HEK293 (cell line): ENCODE measurements at regions not wholly inside any gene's neighbourhood (a gene's known extent, or its start where the extent isn't known, plus 50 kb on each side); places are given as distances from the start of the nearest gene placed in this dataset.

ENCODE experiments used
- GLI4 ChIP-seq: fragments of 450-650 bp; formaldehyde crosslinking; IDR thresholded peaks from 2 replicates; pipeline ENCODE4 v1.5.1; 2016; ENCODE audit warnings: missing biosample characterization, missing genetic modification characterization
- SP2 ChIP-seq: fragments of 450-650 bp; formaldehyde crosslinking; IDR thresholded peaks from 2 replicates; pipeline ENCODE4 v1.5.1; 2016; ENCODE audit warnings: missing biosample characterization, missing genetic modification characterization
- TRIM28 ChIP-seq: IDR thresholded peaks from 2 replicates; pipeline ENCODE4 v1.6.1; 2011; ENCODE audit warnings: low read length, control low read depth, borderline replicate concordance
- ZNF274 ChIP-seq, 2 experiments: fragments of 200-500 bp in 1 of 2; fragments of 450-650 bp in 1 of 2; sonication (Bioruptor generic) in 1 of 2; formaldehyde crosslinking in 1 of 2; IDR thresholded peaks; 2 replicates each; pipeline versions ENCODE4 v1.5.1 to v1.6.1; 2014 to 2016; ENCODE audit warnings: borderline replicate concordance in 1 of 2, inconsistent platforms in 1 of 2, low read length in 1 of 2, missing biosample characterization in 1 of 2, missing genetic modification characterization in 1 of 2
- ZNF335 ChIP-seq: fragments of 450-650 bp; formaldehyde crosslinking; conservative IDR thresholded peaks from 2 replicates; pipeline ENCODE4 v1.5.1; 2016; ENCODE audit warnings: missing biosample characterization, missing genetic modification characterization
- ZNF473 ChIP-seq: fragments of 450-650 bp; formaldehyde crosslinking; IDR thresholded peaks from 2 replicates; pipeline ENCODE4 v1.5.1; 2017; ENCODE audit warnings: missing biosample characterization, missing genetic modification characterization
- ZNF514 ChIP-seq: fragments of 450-650 bp; formaldehyde crosslinking; IDR thresholded peaks from 2 replicates; pipeline ENCODE4 v1.5.1; 2016; ENCODE audit warnings: missing biosample characterization, missing genetic modification characterization
- TF ChIP-seq, protein P1 (sequence below): fragments of 450-650 bp; formaldehyde crosslinking; IDR thresholded peaks from 2 replicates; pipeline ENCODE4 v1.5.1; 2016; ENCODE audit warnings: missing biosample characterization, missing genetic modification characterization
- TF ChIP-seq, protein P2 (sequence below): fragments of 450-650 bp; formaldehyde crosslinking; IDR thresholded peaks from 2 replicates; pipeline ENCODE4 v1.5.1; 2016; ENCODE audit warnings: missing biosample characterization, missing genetic modification characterization, borderline replicate concordance
- TF ChIP-seq, protein P3 (sequence below): fragments of 450-650 bp; formaldehyde crosslinking; IDR thresholded peaks from 2 replicates; pipeline ENCODE4 v1.5.1; 2017; ENCODE audit warnings: missing biosample characterization, missing genetic modification characterization
- TF ChIP-seq, protein P4 (sequence below): fragments of 450-650 bp; IDR thresholded peaks from 2 replicates; pipeline ENCODE4 v1.5.1; 2018; ENCODE audit warnings: missing biosample characterization, missing genetic modification characterization
- TF ChIP-seq, protein P5 (sequence below): fragments of 450-650 bp; formaldehyde crosslinking; IDR thresholded peaks from 2 replicates; pipeline ENCODE4 v1.5.1; 2016; ENCODE audit warnings: missing biosample characterization, missing genetic modification characterization

DNA sequence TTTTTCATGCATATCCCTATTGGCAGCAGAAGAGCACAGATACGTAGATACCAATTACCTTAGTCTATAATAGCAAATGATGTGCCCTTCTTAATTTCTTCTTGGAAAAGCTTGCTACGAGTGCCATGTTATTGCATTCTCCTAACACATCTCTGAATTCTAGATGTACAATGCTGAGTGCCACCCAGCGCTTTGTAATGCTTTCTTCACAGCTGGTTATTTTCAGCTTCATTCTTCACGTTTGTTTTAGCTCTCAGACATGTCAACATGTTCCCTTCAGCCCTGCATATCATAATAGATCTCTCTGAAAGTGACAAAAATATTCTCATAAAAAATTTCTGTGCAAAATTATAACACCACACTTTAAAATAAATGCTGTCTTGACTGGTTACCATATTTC lies 981.2 kb downstream of the TTLL7 start:
- no peak for TF ChIP-seq GLI4 (tag by site-specific recombination)
- TF ChIP-seq, protein P1, sequence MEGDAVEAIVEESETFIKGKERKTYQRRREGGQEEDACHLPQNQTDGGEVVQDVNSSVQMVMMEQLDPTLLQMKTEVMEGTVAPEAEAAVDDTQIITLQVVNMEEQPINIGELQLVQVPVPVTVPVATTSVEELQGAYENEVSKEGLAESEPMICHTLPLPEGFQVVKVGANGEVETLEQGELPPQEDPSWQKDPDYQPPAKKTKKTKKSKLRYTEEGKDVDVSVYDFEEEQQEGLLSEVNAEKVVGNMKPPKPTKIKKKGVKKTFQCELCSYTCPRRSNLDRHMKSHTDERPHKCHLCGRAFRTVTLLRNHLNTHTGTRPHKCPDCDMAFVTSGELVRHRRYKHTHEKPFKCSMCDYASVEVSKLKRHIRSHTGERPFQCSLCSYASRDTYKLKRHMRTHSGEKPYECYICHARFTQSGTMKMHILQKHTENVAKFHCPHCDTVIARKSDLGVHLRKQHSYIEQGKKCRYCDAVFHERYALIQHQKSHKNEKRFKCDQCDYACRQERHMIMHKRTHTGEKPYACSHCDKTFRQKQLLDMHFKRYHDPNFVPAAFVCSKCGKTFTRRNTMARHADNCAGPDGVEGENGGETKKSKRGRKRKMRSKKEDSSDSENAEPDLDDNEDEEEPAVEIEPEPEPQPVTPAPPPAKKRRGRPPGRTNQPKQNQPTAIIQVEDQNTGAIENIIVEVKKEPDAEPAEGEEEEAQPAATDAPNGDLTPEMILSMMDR (tag by site-specific recombination), result no peak
- TF ChIP-seq ZNF274 (IDR thresholded peaks at IDR 0.05; ENCODE audit: low read length), result no peak
- TF ChIP-seq ZNF274 (tag by site-specific recombination; IDR thresholded peaks at IDR 0.05; ENCODE audit: borderline replicate concordance), result no peak
- TF ChIP-seq, protein P2, sequence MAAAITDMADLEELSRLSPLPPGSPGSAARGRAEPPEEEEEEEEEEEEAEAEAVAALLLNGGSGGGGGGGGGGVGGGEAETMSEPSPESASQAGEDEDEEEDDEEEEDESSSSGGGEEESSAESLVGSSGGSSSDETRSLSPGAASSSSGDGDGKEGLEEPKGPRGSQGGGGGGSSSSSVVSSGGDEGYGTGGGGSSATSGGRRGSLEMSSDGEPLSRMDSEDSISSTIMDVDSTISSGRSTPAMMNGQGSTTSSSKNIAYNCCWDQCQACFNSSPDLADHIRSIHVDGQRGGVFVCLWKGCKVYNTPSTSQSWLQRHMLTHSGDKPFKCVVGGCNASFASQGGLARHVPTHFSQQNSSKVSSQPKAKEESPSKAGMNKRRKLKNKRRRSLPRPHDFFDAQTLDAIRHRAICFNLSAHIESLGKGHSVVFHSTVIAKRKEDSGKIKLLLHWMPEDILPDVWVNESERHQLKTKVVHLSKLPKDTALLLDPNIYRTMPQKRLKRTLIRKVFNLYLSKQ (tag by site-specific recombination), result no peak
- TF ChIP-seq, protein P3, sequence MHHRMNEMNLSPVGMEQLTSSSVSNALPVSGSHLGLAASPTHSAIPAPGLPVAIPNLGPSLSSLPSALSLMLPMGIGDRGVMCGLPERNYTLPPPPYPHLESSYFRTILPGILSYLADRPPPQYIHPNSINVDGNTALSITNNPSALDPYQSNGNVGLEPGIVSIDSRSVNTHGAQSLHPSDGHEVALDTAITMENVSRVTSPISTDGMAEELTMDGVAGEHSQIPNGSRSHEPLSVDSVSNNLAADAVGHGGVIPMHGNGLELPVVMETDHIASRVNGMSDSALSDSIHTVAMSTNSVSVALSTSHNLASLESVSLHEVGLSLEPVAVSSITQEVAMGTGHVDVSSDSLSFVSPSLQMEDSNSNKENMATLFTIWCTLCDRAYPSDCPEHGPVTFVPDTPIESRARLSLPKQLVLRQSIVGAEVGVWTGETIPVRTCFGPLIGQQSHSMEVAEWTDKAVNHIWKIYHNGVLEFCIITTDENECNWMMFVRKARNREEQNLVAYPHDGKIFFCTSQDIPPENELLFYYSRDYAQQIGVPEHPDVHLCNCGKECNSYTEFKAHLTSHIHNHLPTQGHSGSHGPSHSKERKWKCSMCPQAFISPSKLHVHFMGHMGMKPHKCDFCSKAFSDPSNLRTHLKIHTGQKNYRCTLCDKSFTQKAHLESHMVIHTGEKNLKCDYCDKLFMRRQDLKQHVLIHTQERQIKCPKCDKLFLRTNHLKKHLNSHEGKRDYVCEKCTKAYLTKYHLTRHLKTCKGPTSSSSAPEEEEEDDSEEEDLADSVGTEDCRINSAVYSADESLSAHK (tag by site-specific recombination), result no peak
- TF ChIP-seq, protein P4, sequence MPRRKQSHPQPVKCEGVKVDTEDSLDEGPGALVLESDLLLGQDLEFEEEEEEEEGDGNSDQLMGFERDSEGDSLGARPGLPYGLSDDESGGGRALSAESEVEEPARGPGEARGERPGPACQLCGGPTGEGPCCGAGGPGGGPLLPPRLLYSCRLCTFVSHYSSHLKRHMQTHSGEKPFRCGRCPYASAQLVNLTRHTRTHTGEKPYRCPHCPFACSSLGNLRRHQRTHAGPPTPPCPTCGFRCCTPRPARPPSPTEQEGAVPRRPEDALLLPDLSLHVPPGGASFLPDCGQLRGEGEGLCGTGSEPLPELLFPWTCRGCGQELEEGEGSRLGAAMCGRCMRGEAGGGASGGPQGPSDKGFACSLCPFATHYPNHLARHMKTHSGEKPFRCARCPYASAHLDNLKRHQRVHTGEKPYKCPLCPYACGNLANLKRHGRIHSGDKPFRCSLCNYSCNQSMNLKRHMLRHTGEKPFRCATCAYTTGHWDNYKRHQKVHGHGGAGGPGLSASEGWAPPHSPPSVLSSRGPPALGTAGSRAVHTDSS (tag by site-specific recombination), result no peak
- no peak for TF ChIP-seq ZNF473 (tag by site-specific recombination)
- TF ChIP-seq, protein P5, sequence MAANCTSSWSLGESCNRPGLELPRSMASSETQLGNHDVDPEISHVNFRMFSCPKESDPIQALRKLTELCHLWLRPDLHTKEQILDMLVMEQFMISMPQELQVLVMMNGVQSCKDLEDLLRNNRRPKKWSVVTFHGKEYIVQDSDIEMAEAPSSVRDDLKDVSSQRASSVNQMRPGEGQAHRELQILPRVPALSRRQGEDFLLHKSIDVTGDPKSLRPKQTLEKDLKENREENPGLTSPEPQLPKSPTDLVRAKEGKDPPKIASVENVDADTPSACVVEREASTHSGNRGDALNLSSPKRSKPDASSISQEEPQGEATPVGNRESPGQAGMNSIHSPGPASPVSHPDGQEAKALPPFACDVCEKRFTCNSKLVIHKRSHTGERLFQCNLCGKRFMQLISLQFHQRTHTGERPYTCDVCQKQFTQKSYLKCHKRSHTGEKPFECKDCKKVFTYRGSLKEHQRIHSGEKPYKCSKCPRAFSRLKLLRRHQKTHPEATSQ (tag by site-specific recombination), result no peak
- no peak for TF ChIP-seq ZNF335 (tag by site-specific recombination)
- TF ChIP-seq TRIM28, result no peak
- TF ChIP-seq ZNF514, result no peak
- no peak for TF ChIP-seq SP2 (tag by site-specific recombination)
